ENCODE measurements at regions not wholly inside any gene's neighbourhood (a gene's known extent, or its start where the extent isn't known, plus 50 kb on each side); places are given as distances from the start of the nearest gene placed in this dataset.
A peak's percentile ranks its signal among the peaks of the same experiment; 100 is the strongest.

DNA sequence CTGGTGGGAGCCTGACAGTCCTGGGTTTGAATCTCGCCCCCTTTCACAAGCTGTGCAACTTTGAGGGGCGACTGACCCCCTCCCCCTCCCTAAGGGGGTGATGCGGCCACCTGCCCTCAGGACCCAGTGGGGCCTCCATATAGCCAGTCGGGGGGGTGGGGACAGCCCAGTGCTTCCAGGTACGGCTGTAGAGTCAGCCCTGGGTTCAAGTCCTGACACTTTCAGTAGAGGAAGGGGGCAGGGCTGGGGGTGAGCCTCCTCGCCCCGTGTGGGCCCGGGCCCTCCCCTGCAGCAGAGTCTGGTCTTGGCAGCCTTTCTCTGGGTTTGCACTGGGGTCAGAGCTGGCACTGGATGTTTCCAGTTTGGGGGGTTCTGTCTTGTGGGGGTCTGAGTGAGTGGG is 216.3 kb downstream of the C9orf50 start:
- no peaks in the 10 kb centered on the region for H3K36me3 ChIP-seq
- TF ChIP-seq, protein P1, sequence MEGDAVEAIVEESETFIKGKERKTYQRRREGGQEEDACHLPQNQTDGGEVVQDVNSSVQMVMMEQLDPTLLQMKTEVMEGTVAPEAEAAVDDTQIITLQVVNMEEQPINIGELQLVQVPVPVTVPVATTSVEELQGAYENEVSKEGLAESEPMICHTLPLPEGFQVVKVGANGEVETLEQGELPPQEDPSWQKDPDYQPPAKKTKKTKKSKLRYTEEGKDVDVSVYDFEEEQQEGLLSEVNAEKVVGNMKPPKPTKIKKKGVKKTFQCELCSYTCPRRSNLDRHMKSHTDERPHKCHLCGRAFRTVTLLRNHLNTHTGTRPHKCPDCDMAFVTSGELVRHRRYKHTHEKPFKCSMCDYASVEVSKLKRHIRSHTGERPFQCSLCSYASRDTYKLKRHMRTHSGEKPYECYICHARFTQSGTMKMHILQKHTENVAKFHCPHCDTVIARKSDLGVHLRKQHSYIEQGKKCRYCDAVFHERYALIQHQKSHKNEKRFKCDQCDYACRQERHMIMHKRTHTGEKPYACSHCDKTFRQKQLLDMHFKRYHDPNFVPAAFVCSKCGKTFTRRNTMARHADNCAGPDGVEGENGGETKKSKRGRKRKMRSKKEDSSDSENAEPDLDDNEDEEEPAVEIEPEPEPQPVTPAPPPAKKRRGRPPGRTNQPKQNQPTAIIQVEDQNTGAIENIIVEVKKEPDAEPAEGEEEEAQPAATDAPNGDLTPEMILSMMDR (IDR thresholded peaks at IDR 0.05), result no peak
- peaks cover 7% of the 10 kb centered on the region for H3K4me1 ChIP-seq
- H3K9me3 ChIP-seq, result no peaks in the 10 kb centered on the region
- no peak overlapping the region for H3K4me3 ChIP-seq
- no peaks in the 10 kb centered on the region for H3K27me3 ChIP-seq
- intact Hi-C loops (cut with DNase I), result no loop called here
- DNase-seq, result no peak
- H3K27ac ChIP-seq, result no peak overlapping the region
- H3K9ac ChIP-seq (ENCODE audit: low read depth in 2 of 2, low read length in 2 of 2), result no peak overlapping the region

GRCh38 chr9:129403779-129404620 is 216.9 kb downstream of the C9orf50 start:
- no peak for DNase-seq
- TF ChIP-seq, protein P1 (IDR thresholded peaks at IDR 0.05), result no peak
- intact Hi-C loops (cut with DNase I), result no loop called here
- H3K9ac ChIP-seq (ENCODE audit: low read depth in 2 of 2, low read length in 2 of 2), result no peak overlapping the region
- peaks cover 4% of the 10 kb centered on the region for H3K4me1 ChIP-seq
- no peak overlapping the region for H3K4me3 ChIP-seq
- H3K9me3 ChIP-seq, result no peaks in the 10 kb centered on the region
- no peak overlapping the region for H3K27ac ChIP-seq
- H3K27me3 ChIP-seq, result no peaks in the 10 kb centered on the region
- H3K36me3 ChIP-seq, result no peaks in the 10 kb centered on the region

GRCh38 chr9:129402931-129403778 is 217.7 kb downstream of the C9orf50 start:
- Histone ChIP-seq H3K36me3 (no peaks in the 10 kb centered on the region), H3K27ac (no peak overlapping the region), H3K4me1 (no peaks in the 10 kb centered on the region), H3K4me3 (no peak overlapping the region), H3K9me3 (no peaks in the 10 kb centered on the region), H3K27me3 (no peaks in the 10 kb centered on the region), H3K9ac (ENCODE audit: low read depth in 2 of 2, low read length in 2 of 2) (no peak overlapping the region)
- no peak for DNase-seq
- intact Hi-C loops (cut with DNase I), result no loop called here
- TF ChIP-seq, protein P1 (IDR thresholded peaks at IDR 0.05), result no peak

GRCh38 chr9:129402371-129402739 is 218.5 kb downstream of the C9orf50 start:
- intact Hi-C loops (cut with DNase I), result no loop called here
- Histone ChIP-seq H3K4me3 (no peak overlapping the region), H3K4me1 (no peaks in the 10 kb centered on the region), H3K27me3 (no peaks in the 10 kb centered on the region), H3K9me3 (no peaks in the 10 kb centered on the region), H3K9ac (ENCODE audit: low read depth in 2 of 2, low read length in 2 of 2) (peak overlapping the region; percentile 14 to 33), H3K36me3 (no peaks in the 10 kb centered on the region), H3K27ac (peak overlapping the region; percentile 25)
- no peak for DNase-seq
- TF ChIP-seq, protein P1 (IDR thresholded peaks at IDR 0.05), result no peak

GRCh38 chr9:129401623-129402370 is 219.1 kb downstream of the C9orf50 start:
- intact Hi-C loops (cut with DNase I), result no loop called here
- Histone ChIP-seq H3K36me3 (no peaks in the 10 kb centered on the region), H3K27ac (peak overlapping the region; percentile 25), H3K4me1 (no peaks in the 10 kb centered on the region), H3K9ac (ENCODE audit: low read depth in 2 of 2, low read length in 2 of 2) (peak overlapping the region in 1 of 2 donors; percentile 14), H3K4me3 (no peak overlapping the region), H3K27me3 (no peaks in the 10 kb centered on the region), H3K9me3 (no peaks in the 10 kb centered on the region)
- TF ChIP-seq, protein P1 (IDR thresholded peaks at IDR 0.05), result no peak
- peak; percentile 40 for DNase-seq

Data from colonic mucosa (tissue), 4 donors.